Right lobe of liver (tissue), 6 donors: ENCODE measurements at regions not wholly inside any gene's neighbourhood (a gene's known extent, or its start where the extent isn't known, plus 50 kb on each side); places are given as distances from the start of the nearest gene placed in this dataset.

ENCODE experiments used
- ATAC-seq, 4 donors: fragments of 200-7000 bp; cut with Tn5 transposase; one replicate each; pipeline ENCODE4 v1.9.1; 2020; ENCODE audit warnings: mild to moderate bottlenecking in 4 of 4, moderate library complexity in 4 of 4
- DNase-seq, 3 donors: peaks; one replicate each; pipeline ENCODE4 v3.0.0-alpha.2; 2020
- H3K27ac ChIP-seq, 3 donors: fragments of 200-600 bp; one replicate each; pipeline ENCODE4 v1.8.0; 2022
- H3K27me3 ChIP-seq, 2 donors: fragments of 200-600 bp; one replicate each; pipeline ENCODE4 v1.8.0; 2022
- H3K36me3 ChIP-seq, 4 donors: fragments of 200-600 bp; sonication (generic) in 1 of 4; one replicate each; pipeline versions ENCODE4 v1.5.1 to v1.8.0; 2017 to 2022; ENCODE audit warnings: control low read depth in 1 of 4
- H3K4me1 ChIP-seq, 4 donors: fragments of 200-600 bp; sonication (generic) in 1 of 4; one replicate each; pipeline versions ENCODE4 v1.5.1 to v1.8.0; 2017 to 2022; ENCODE audit warnings: control low read depth in 1 of 4
- H3K4me3 ChIP-seq, 3 donors: fragments of 200-600 bp; one replicate each; pipeline ENCODE4 v1.8.0; 2022
- H3K9me3 ChIP-seq, 4 donors: fragments of 200-600 bp; sonication (generic) in 1 of 4; one replicate each; pipeline versions ENCODE4 v1.5.1 to v1.8.0; 2017 to 2022; ENCODE audit warnings: control low read depth in 1 of 4
- CTCF ChIP-seq, 4 donors: fragments of 200-600 bp in 3 of 4; fragments of 450-650 bp in 1 of 4; IDR thresholded peaks; one replicate each; pipeline versions ENCODE4 v1.5.1 to v1.8.0; 2016 to 2022; ENCODE audit warnings: antibody characterized with exemption in 4 of 4, mild to moderate bottlenecking in 2 of 4
- POLR2A ChIP-seq: fragments of 450-650 bp; IDR thresholded peaks from one replicate; pipeline ENCODE4 v1.6.1; 2017; ENCODE audit warnings: antibody characterized with exemption, mild to moderate bottlenecking
- WGBS: methylation state at CpG from one replicate; pipeline ENCODE4 v1.1.6; 2018; ENCODE audit warnings: low coverage, low lambda C conversion rate; ENCODE audit not compliant: insufficient coverage; ENCODE audit errors: missing lambda C conversion rate; 5-methylcytosine and 5-hydroxymethylcytosine counted together
- intact Hi-C, 2 donors: fragments of 100-400 bp; cut with DNase I; formaldehyde crosslinking; loops; one replicate each; pipeline versions ENCODE4 v1.11.2 to v1.14.1; 2022
- donor health status: DM: no; HTN: yes; CAD: no.
- donor health status: DM: no; HTN: no; CAD: no.
- donor health status: DM: no; HTN: no; CAD: no.
- donor health status: DM: no; HTN: yes; CAD: no.
- donor health status: DM: no; HTN: yes; CAD: no.

GRCh38 chr1:14067711-14068110 is 367.7 kb downstream of the PRDM2 start:
- no peak overlapping the region for H3K4me3 ChIP-seq
- no peak overlapping the region for H3K27ac ChIP-seq
- WGBS, result 47% methylated on average over 4 of the region's 4 CpGs
- TF ChIP-seq CTCF (IDR thresholded peaks at IDR 0.05) (no peak), POLR2A (no peak)
- no peaks in the 10 kb centered on the region for H3K4me1 ChIP-seq
- no peak for ATAC-seq
- intact Hi-C loops, result no loop called here
- no peaks in the 10 kb centered on the region for H3K36me3 ChIP-seq
- no peak for DNase-seq
- no peaks in the 10 kb centered on the region for H3K27me3 ChIP-seq
- no peaks in the 10 kb centered on the region for H3K9me3 ChIP-seq

- intact Hi-C loops, result no loop called here
- Histone ChIP-seq H3K27me3 (no peaks in the 10 kb centered on the region), H3K4me1 (no peaks in the 10 kb centered on the region), H3K36me3 (no peaks in the 10 kb centered on the region), H3K9me3 (no peaks in the 10 kb centered on the region), H3K4me3 (no peak overlapping the region), H3K27ac (no peak overlapping the region)
- DNase-seq (no peak), ATAC-seq (peak in 1 of 4 donors; percentile 19)
- TF ChIP-seq CTCF (IDR thresholded peaks at IDR 0.05), result no peak
- no peak for TF ChIP-seq POLR2A
- WGBS, result no CpG with 5 or more reads among the region's 3 CpGs
Observed at GRCh38 chr1:14071581-14071980, 371.6 kb downstream of the PRDM2 start.

GRCh38 chr1:14080653-14081052 is 380.7 kb downstream of the PRDM2 start:
- no peak for ATAC-seq
- no peaks in the 10 kb centered on the region for H3K9me3 ChIP-seq
- H3K4me1 ChIP-seq, result no peaks in the 10 kb centered on the region
- no peaks in the 10 kb centered on the region for H3K36me3 ChIP-seq
- H3K27ac ChIP-seq, result no peak overlapping the region
- WGBS, result 63% methylated on average over 4 of the region's 5 CpGs
- H3K4me3 ChIP-seq, result no peak overlapping the region
- intact Hi-C loops, result no loop called here
- H3K27me3 ChIP-seq, result no peaks in the 10 kb centered on the region
- no peak for DNase-seq
- TF ChIP-seq POLR2A (no peak), CTCF (IDR thresholded peaks at IDR 0.05) (no peak)

- 51% methylated on average over 4 of the region's 5 CpGs for WGBS
- DNase-seq (no peak), ATAC-seq (no peak)
- TF ChIP-seq POLR2A (no peak), CTCF (IDR thresholded peaks at IDR 0.05) (no peak)
- Histone ChIP-seq H3K27me3 (no peaks in the 10 kb centered on the region), H3K27ac (no peak overlapping the region), H3K36me3 (no peaks in the 10 kb centered on the region), H3K4me1 (no peaks in the 10 kb centered on the region), H3K4me3 (no peak overlapping the region), H3K9me3 (no peaks in the 10 kb centered on the region)
- intact Hi-C loops, result no loop called here
Observed at GRCh38 chr1:14082331-14082730, 382.3 kb downstream of the PRDM2 start.

- no peak for TF ChIP-seq CTCF (IDR thresholded peaks at IDR 0.05)
- TF ChIP-seq POLR2A, result no peak
- Histone ChIP-seq H3K4me3 (no peak overlapping the region), H3K9me3 (no peaks in the 10 kb centered on the region), H3K27me3 (no peaks in the 10 kb centered on the region), H3K36me3 (no peaks in the 10 kb centered on the region), H3K4me1 (no peaks in the 10 kb centered on the region), H3K27ac (no peak overlapping the region)
- intact Hi-C loops, result no loop called here
- DNase-seq, result no peak
- ATAC-seq, result no peak
Observed at GRCh38 chr1:14083277-14083676, 383.3 kb downstream of the PRDM2 start.
